Neural cell (in vitro differentiated cells): ENCODE measurements at regions not wholly inside any gene's neighbourhood (a gene's known extent, or its start where the extent isn't known, plus 50 kb on each side); places are given as distances from the start of the nearest gene placed in this dataset.

Experiments
- H2AFZ ChIP-seq: fragments of 200-600, 300-800 bp; sonication (generic), shearing (Covaris generic); 2 replicates; pipeline ENCODE4 v1.6.0; 2014; ENCODE audit warnings: low read depth, mild to moderate bottlenecking, antibody characterized with exemption, low read length, moderate library complexity
- H3F3A ChIP-seq: fragments of 200-600 bp; shearing (Covaris generic); 2 replicates; pipeline ENCODE4 v1.6.1; 2016; ENCODE audit warnings: mild to moderate bottlenecking, moderate library complexity, mixed read lengths, antibody characterized with exemption, low read length; ENCODE audit not compliant: insufficient read depth, poor library complexity, severe bottlenecking
- H3K27ac ChIP-seq: fragments of 200-600, 300-800 bp; sonication (generic), shearing (Covaris generic); 2 replicates; pipeline ENCODE4 v1.5.1; 2014; ENCODE audit warnings: mild to moderate bottlenecking, low read length, moderate library complexity
- H3K27me3 ChIP-seq: fragments of 300-800, 200-600 bp; sonication (generic), shearing (Covaris generic); 2 replicates; pipeline ENCODE4 v1.6.0; 2014; ENCODE audit warnings: mild to moderate bottlenecking, low read depth, low read length, moderate library complexity; ENCODE audit not compliant: insufficient read depth
- H3K36me3 ChIP-seq: fragments of 300-800, 200-600 bp; sonication (generic), shearing (Covaris generic); 2 replicates; pipeline ENCODE4 v1.5.1; 2014; ENCODE audit warnings: mild to moderate bottlenecking, antibody characterized with exemption, low read length, moderate library complexity; ENCODE audit not compliant: insufficient read depth
- H3K4me2 ChIP-seq: fragments of 300-800, 200-600 bp; sonication (generic), shearing (Covaris generic); 2 replicates; pipeline ENCODE4 v1.6.0; 2014; ENCODE audit warnings: mild to moderate bottlenecking, low read length
- H3K4me3 ChIP-seq: fragments of 300-800, 200-600 bp; sonication (generic), shearing (Covaris generic); 2 replicates; pipeline ENCODE4 v1.5.1; 2014; ENCODE audit warnings: mild to moderate bottlenecking, low read length, moderate library complexity
- H3K79me2 ChIP-seq: fragments of 200-600 bp; shearing (Covaris generic); replicated peaks from 2 replicates; pipeline ENCODE4 v1.6.0; 2014; ENCODE audit warnings: mild to moderate bottlenecking, low read length, moderate library complexity; ENCODE audit not compliant: insufficient read depth
- H3K9ac ChIP-seq: fragments of 300-800, 200-600 bp; sonication (generic), shearing (Covaris generic); 2 replicates; pipeline ENCODE4 v1.6.1; 2016; ENCODE audit warnings: mild to moderate bottlenecking, low read length, mixed read lengths
- H3K9me2 ChIP-seq: fragments of 200-600 bp; shearing (Covaris generic); 2 replicates; pipeline ENCODE4 v1.6.1; 2016; ENCODE audit warnings: mild to moderate bottlenecking, low read length, mixed read lengths; ENCODE audit not compliant: insufficient read depth
- H3K9me3 ChIP-seq: fragments of 200-600, 300-800 bp; sonication (generic), shearing (Covaris generic); 2 replicates; pipeline ENCODE4 v1.6.1; 2016; ENCODE audit warnings: mild to moderate bottlenecking, mixed run types, low read length, moderate library complexity, mixed read lengths
- H4K20me1 ChIP-seq: fragments of 200-600 bp; shearing (Covaris generic); 2 replicates; pipeline ENCODE4 v1.6.1; 2016; ENCODE audit warnings: mild to moderate bottlenecking, mixed run types; ENCODE audit not compliant: insufficient read depth
- CTCF ChIP-seq: fragments of 450-650 bp; IDR thresholded peaks from 2 replicates; pipeline ENCODE4 v1.5.1; 2014; ENCODE audit warnings: antibody characterized with exemption, mild to moderate bottlenecking, moderate library complexity; ENCODE audit not compliant: poor library complexity, severe bottlenecking
- EP300 ChIP-seq: fragments of 450-650 bp; conservative IDR thresholded peaks from 2 replicates; pipeline ENCODE4 v1.6.1; 2014; ENCODE audit warnings: antibody characterized with exemption, mild to moderate bottlenecking, moderate library complexity; ENCODE audit not compliant: poor library complexity, severe bottlenecking
- EZH2 ChIP-seq: fragments of 200-600, 300-800 bp; shearing (Covaris generic), sonication (generic); IDR thresholded peaks from 2 replicates; pipeline ENCODE4 v1.6.1; 2014; ENCODE audit warnings: antibody characterized with exemption, low read length, borderline replicate concordance, mild to moderate bottlenecking; ENCODE audit not compliant: insufficient read depth, poor library complexity, severe bottlenecking
- MXI1 ChIP-seq: fragments of 450-650 bp; conservative IDR thresholded peaks from 2 replicates; pipeline ENCODE4 v1.6.1; 2014; ENCODE audit warnings: antibody characterized with exemption, mild to moderate bottlenecking; ENCODE audit not compliant: poor library complexity, severe bottlenecking
- POLR2AphosphoS5 ChIP-seq: IDR thresholded peaks from 2 replicates; pipeline ENCODE4 v1.6.1; 2012
- RAD21 ChIP-seq: fragments of 450-650 bp; conservative IDR thresholded peaks from 2 replicates; pipeline ENCODE4 v1.6.1; 2014; ENCODE audit warnings: antibody characterized with exemption, mild to moderate bottlenecking, moderate library complexity
- SMC3 ChIP-seq: fragments of 450-650 bp; conservative IDR thresholded peaks from 2 replicates; pipeline ENCODE4 v1.6.1; 2014; ENCODE audit warnings: antibody characterized with exemption, mild to moderate bottlenecking, moderate library complexity; ENCODE audit not compliant: poor library complexity
- TAF1 ChIP-seq: IDR thresholded peaks from 2 replicates; pipeline ENCODE4 v1.6.1; 2012; ENCODE audit warnings: low read depth
- TF ChIP-seq, protein P1 (sequence below): IDR thresholded peaks from 2 replicates; pipeline ENCODE4 v1.6.1; 2012; ENCODE audit warnings: borderline replicate concordance

- no peak overlapping the region for H3K9ac ChIP-seq
- no peak overlapping the region for H3K4me2 ChIP-seq
- no peaks in the 10 kb centered on the region for H3K9me2 ChIP-seq
- no peaks in the 10 kb centered on the region for H3K9me3 ChIP-seq
- H3K27ac ChIP-seq, result no peak overlapping the region
- no peaks in the 10 kb centered on the region for H3F3A ChIP-seq
- no peaks in the 10 kb centered on the region for H3K27me3 ChIP-seq
- no peaks in the 10 kb centered on the region for H3K79me2 ChIP-seq
- no peaks in the 10 kb centered on the region for H3K36me3 ChIP-seq
- H2AFZ ChIP-seq, result no peak overlapping the region
- TF ChIP-seq EP300 (no peak), SMC3 (no peak), EZH2 (no peak), CTCF (no peak)
- H3K4me3 ChIP-seq, result no peak overlapping the region
- no peaks in the 10 kb centered on the region for H4K20me1 ChIP-seq
Observed at GRCh38 chr9:74037274-74037673, 459.9 kb upstream of the RORB start.

DNA sequence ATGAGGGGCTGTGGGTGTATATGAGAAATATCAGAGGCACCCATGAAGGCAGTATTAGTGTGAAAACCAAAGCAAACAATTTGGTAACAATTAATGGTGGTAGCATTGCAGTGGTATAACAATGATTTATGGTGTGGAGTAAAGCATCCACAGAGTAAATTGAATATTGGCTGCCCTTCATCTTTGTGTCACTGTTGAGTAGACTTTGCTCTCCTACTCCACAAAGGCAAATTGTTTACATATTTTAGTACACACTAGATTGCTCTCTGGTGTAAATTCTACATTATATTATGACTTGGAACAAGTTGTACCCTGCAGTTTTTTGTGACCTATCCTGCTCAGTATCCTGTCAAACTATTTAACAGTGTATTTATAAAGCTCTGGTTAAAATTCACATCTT is 455.5 kb upstream of the RORB start:
- no peak overlapping the region for H3K9ac ChIP-seq
- TF ChIP-seq CTCF (no peak), POLR2AphosphoS5 (no peak), EZH2 (no peak), RAD21 (no peak), EP300 (no peak), TAF1 (no peak), MXI1 (no peak)
- TF ChIP-seq, protein P1, sequence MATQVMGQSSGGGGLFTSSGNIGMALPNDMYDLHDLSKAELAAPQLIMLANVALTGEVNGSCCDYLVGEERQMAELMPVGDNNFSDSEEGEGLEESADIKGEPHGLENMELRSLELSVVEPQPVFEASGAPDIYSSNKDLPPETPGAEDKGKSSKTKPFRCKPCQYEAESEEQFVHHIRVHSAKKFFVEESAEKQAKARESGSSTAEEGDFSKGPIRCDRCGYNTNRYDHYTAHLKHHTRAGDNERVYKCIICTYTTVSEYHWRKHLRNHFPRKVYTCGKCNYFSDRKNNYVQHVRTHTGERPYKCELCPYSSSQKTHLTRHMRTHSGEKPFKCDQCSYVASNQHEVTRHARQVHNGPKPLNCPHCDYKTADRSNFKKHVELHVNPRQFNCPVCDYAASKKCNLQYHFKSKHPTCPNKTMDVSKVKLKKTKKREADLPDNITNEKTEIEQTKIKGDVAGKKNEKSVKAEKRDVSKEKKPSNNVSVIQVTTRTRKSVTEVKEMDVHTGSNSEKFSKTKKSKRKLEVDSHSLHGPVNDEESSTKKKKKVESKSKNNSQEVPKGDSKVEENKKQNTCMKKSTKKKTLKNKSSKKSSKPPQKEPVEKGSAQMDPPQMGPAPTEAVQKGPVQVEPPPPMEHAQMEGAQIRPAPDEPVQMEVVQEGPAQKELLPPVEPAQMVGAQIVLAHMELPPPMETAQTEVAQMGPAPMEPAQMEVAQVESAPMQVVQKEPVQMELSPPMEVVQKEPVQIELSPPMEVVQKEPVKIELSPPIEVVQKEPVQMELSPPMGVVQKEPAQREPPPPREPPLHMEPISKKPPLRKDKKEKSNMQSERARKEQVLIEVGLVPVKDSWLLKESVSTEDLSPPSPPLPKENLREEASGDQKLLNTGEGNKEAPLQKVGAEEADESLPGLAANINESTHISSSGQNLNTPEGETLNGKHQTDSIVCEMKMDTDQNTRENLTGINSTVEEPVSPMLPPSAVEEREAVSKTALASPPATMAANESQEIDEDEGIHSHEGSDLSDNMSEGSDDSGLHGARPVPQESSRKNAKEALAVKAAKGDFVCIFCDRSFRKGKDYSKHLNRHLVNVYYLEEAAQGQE, result no peak
- H3K27me3 ChIP-seq, result no peaks in the 10 kb centered on the region
- H3K4me3 ChIP-seq, result no peak overlapping the region
- no peaks in the 10 kb centered on the region for H3K36me3 ChIP-seq
- no peaks in the 10 kb centered on the region for H3F3A ChIP-seq
- no peak overlapping the region for H3K27ac ChIP-seq
- no peak overlapping the region for H3K4me2 ChIP-seq
- no peaks in the 10 kb centered on the region for H3K79me2 ChIP-seq
- H3K9me3 ChIP-seq, result no peaks in the 10 kb centered on the region
- no peaks in the 10 kb centered on the region for H3K9me2 ChIP-seq
- no peak overlapping the region for H2AFZ ChIP-seq
- H4K20me1 ChIP-seq, result no peaks in the 10 kb centered on the region
